ENCODE measurements at regions not wholly inside any gene's neighbourhood (a gene's known extent, or its start where the extent isn't known, plus 50 kb on each side); places are given as distances from the start of the nearest gene placed in this dataset.

DNA sequence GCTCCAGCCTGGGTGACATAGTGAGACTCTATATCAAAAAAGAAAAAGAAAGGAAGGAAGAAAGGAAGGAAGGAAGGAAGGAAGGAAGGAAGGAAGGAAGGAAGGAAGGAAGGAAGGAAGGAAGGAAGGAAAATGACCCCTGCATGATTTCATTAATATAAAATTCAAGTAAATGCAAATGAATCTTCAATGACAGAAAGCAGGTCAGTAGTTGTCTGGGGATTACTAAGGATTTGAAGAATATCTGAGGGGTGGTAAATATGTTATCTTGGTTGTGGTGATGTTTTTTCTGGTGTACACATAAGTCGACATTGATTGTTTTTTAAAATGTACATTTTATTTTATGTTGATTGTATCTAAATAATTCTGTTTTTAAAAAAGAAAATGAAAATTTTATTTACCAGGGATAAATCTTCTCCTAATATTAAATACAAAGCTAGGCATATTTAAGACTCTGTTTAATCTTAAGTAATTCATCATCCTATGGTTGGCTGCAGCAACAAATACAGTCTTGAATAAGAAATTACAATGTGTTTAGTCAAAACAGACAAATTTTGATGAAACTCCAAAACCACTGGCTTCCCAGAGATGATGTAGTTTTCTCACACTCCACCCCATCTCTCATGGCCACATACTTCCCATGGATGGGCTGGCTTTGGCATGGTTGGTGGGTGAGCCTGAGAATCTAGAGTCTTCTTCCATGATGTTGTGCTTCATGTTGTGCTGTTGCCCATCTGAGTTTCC, 314.7 kb upstream of the REG3G start:
- TF ChIP-seq, protein P1, sequence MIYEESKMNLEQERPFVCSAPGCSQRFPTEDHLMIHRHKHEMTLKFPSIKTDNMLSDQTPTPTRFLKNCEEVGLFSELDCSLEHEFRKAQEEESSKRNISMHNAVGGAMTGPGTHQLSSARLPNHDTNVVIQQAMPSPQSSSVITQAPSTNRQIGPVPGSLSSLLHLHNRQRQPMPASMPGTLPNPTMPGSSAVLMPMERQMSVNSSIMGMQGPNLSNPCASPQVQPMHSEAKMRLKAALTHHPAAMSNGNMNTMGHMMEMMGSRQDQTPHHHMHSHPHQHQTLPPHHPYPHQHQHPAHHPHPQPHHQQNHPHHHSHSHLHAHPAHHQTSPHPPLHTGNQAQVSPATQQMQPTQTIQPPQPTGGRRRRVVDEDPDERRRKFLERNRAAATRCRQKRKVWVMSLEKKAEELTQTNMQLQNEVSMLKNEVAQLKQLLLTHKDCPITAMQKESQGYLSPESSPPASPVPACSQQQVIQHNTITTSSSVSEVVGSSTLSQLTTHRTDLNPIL (CRISPR knock-in tag; IDR thresholded peaks at IDR 0.05; ENCODE audit: low read depth), result no peak
- TF ChIP-seq CSDC2 (CRISPR knock-in tag; IDR thresholded peaks at IDR 0.05) (no peak), ZFP3 (CRISPR knock-in tag; IDR thresholded peaks at IDR 0.05) (no peak), OSR1 (CRISPR knock-in tag; IDR thresholded peaks at IDR 0.05) (no peak), ZNF8 (CRISPR knock-in tag; IDR thresholded peaks at IDR 0.05) (no peak), TOX (CRISPR knock-in tag; IDR thresholded peaks at IDR 0.05; ENCODE audit: borderline replicate concordance) (no peak), PPARA (CRISPR knock-in tag; IDR thresholded peaks at IDR 0.05; ENCODE audit: borderline replicate concordance) (no peak), ZC3H10 (CRISPR knock-in tag; IDR thresholded peaks at IDR 0.05) (no peak)
- TF ChIP-seq, protein P2, sequence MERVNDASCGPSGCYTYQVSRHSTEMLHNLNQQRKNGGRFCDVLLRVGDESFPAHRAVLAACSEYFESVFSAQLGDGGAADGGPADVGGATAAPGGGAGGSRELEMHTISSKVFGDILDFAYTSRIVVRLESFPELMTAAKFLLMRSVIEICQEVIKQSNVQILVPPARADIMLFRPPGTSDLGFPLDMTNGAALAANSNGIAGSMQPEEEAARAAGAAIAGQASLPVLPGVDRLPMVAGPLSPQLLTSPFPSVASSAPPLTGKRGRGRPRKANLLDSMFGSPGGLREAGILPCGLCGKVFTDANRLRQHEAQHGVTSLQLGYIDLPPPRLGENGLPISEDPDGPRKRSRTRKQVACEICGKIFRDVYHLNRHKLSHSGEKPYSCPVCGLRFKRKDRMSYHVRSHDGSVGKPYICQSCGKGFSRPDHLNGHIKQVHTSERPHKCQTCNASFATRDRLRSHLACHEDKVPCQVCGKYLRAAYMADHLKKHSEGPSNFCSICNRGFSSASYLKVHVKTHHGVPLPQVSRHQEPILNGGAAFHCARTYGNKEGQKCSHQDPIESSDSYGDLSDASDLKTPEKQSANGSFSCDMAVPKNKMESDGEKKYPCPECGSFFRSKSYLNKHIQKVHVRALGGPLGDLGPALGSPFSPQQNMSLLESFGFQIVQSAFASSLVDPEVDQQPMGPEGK (CRISPR knock-in tag; IDR thresholded peaks at IDR 0.05; ENCODE audit: borderline replicate concordance), result no peak

All from SK-N-SH treated with all-trans-retinoic acid at 6 μM for 48 hours (cell line).